VCaP (cell line): ENCODE measurements at regions not wholly inside any gene's neighbourhood (a gene's known extent, or its start where the extent isn't known, plus 50 kb on each side); places are given as distances from the start of the nearest gene placed in this dataset.

Experiments used
- H3K27ac ChIP-seq: fragments of 450-650 bp; 2 replicates; pipeline ENCODE4 v1.5.1; 2017
- CTCF ChIP-seq: fragments of 450-650 bp; conservative IDR thresholded peaks from 2 replicates; pipeline ENCODE4 v1.5.1; 2017; ENCODE audit warnings: mild to moderate bottlenecking, moderate library complexity

- no peak overlapping the region for H3K27ac ChIP-seq
- TF ChIP-seq CTCF: no peak
Observed at GRCh38 chr1:222931023-222931422, 116.2 kb downstream of the DISP1 start.

- H3K27ac ChIP-seq: peak overlapping the region; percentile 3; the same call in 1 of the 2 replicates
Observed at GRCh38 chr1:222933273-222933672, 118.4 kb downstream of the DISP1 start.

GRCh38 chr1:222935239-222935900, 120.5 kb downstream of the DISP1 start:
- no peak for TF ChIP-seq CTCF
- H3K27ac ChIP-seq: no peak overlapping the region

More at GRCh38 chr1:222933273-222933672, 118.4 kb downstream of the DISP1 start:
- no peak for TF ChIP-seq CTCF

- no peak for TF ChIP-seq CTCF
- no peak overlapping the region for H3K27ac ChIP-seq
Observed at GRCh38 chr1:222936042-222936441, 121.2 kb downstream of the DISP1 start.

GRCh38 chr1:222938986-222939385, 124.1 kb downstream of the DISP1 start:
- TF ChIP-seq CTCF: no peak

GRCh38 chr1:222940095-222940494, 125.3 kb downstream of the DISP1 start:
- TF ChIP-seq CTCF: no peak
- H3K27ac ChIP-seq: no peak overlapping the region

More at GRCh38 chr1:222938986-222939385, 124.1 kb downstream of the DISP1 start:
- H3K27ac ChIP-seq: no peak overlapping the region

- no peak overlapping the region for H3K27ac ChIP-seq
- TF ChIP-seq CTCF: no peak
Observed at GRCh38 chr1:222940906-222941305, 126.1 kb downstream of the DISP1 start.
